ENCODE measurements at regions not wholly inside any gene's neighbourhood (a gene's known extent, or its start where the extent isn't known, plus 50 kb on each side); places are given as distances from the start of the nearest gene placed in this dataset.

DNA sequence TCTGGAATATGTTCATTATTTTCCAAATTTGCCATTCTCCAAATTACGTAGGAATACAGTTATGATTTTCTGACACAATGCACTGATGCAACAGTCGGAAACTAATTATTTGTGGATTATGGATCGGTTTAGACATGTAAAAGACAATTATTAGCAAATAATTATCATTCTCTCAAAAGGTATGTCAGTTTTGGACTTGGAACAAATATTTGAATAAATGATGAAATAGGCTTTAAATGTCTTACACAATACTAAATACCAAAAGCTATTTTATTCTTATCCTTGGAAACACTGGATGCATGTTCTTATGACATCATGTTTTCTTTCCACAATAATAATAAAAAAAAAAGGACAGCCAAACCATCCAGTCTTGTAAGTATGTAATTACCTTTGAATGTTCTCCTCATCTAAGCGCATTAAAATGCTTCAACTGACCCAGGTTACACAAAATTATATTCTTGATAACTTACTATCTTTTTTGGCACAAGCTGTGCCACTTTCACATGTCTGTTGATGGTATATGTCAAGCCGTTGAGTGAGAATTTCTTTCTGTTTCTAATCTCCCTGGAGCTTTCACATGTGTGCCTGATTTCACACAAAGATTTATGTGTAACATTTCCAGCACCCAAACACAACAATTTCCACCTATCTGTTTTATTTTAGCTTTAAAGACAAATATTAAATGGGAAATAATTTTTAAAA is 238.5 kb upstream of the ZNF385D start:
- H3K27ac Mint-ChIP-seq (ENCODE audit: unreplicated experiment) = no peak overlapping the region
- no peak overlapping the region for H3K4me3 Mint-ChIP-seq (ENCODE audit: unreplicated experiment)
- no peaks in the 10 kb centered on the region for H3K36me3 Mint-ChIP-seq (ENCODE audit: low read depth, unreplicated experiment)
- no peak for DNase-seq (ENCODE audit: low spot score)
- no peaks in the 10 kb centered on the region for H3K9me3 Mint-ChIP-seq (ENCODE audit: unreplicated experiment)
- H3K4me1 Mint-ChIP-seq (ENCODE audit: unreplicated experiment) = no peaks in the 10 kb centered on the region
- TF ChIP-seq, protein P1, sequence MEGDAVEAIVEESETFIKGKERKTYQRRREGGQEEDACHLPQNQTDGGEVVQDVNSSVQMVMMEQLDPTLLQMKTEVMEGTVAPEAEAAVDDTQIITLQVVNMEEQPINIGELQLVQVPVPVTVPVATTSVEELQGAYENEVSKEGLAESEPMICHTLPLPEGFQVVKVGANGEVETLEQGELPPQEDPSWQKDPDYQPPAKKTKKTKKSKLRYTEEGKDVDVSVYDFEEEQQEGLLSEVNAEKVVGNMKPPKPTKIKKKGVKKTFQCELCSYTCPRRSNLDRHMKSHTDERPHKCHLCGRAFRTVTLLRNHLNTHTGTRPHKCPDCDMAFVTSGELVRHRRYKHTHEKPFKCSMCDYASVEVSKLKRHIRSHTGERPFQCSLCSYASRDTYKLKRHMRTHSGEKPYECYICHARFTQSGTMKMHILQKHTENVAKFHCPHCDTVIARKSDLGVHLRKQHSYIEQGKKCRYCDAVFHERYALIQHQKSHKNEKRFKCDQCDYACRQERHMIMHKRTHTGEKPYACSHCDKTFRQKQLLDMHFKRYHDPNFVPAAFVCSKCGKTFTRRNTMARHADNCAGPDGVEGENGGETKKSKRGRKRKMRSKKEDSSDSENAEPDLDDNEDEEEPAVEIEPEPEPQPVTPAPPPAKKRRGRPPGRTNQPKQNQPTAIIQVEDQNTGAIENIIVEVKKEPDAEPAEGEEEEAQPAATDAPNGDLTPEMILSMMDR (IDR thresholded peaks at IDR 0.05; ENCODE audit: unreplicated experiment) = no peak
- H3K27me3 Mint-ChIP-seq (ENCODE audit: unreplicated experiment) = no peaks in the 10 kb centered on the region

DNA sequence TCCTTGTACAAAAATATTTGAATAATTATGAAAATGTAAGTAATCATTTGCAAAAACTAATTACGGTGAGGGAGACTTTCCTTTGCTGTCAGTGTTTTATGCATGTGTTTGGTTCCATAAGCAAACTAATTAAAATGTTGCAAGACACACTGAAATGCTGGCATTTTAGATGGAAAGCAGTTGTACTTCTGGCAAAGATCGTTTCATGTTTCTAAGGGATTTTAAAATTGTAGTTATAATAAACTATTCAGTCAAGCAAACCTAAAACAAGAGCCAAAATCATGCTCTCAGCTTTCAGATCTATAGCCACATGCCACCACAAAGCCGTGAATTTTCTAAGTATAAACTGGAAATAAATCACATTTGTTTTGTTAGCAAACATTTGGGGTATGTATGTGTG is 240.1 kb upstream of the ZNF385D start:
- Mint-ChIP-seq H3K27me3 (ENCODE audit: unreplicated experiment) (no peaks in the 10 kb centered on the region), H3K4me1 (ENCODE audit: unreplicated experiment) (no peaks in the 10 kb centered on the region), H3K9me3 (ENCODE audit: unreplicated experiment) (no peaks in the 10 kb centered on the region), H3K4me3 (ENCODE audit: unreplicated experiment) (no peak overlapping the region), H3K36me3 (ENCODE audit: low read depth, unreplicated experiment) (no peaks in the 10 kb centered on the region), H3K27ac (ENCODE audit: unreplicated experiment) (no peak overlapping the region)
- TF ChIP-seq, protein P1 (IDR thresholded peaks at IDR 0.05; ENCODE audit: unreplicated experiment) = no peak
- DNase-seq (ENCODE audit: low spot score) = no peak

DNA sequence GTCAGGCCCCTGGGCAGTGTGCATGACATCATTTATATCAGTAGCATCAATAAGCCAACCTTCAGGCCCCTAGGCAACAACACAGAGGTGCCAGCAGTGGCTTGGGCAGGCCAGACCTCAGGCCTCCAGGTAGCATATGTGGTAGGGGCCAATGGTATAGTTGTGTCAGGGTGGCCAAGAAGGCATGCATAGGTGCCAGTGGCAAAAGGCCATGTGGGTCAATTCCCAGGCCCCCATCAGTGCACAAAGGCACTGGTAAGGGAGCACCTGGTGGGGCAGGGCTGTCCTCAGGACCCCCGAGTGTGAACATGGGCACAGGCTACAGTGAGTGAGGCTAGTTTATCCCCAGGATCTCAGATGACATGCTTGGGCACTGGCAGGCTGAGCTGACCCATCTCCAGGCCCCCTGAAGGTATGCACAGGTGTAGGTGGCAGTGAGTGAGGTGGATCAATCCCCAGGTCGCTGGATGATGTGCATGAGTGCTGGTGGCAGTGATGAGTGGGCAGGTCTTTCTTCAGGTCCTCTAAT is 244.1 kb upstream of the ZNF385D start:
- Mint-ChIP-seq H3K9me3 (ENCODE audit: unreplicated experiment) (no peaks in the 10 kb centered on the region), H3K27ac (ENCODE audit: unreplicated experiment) (no peak overlapping the region), H3K4me1 (ENCODE audit: unreplicated experiment) (no peaks in the 10 kb centered on the region), H3K36me3 (ENCODE audit: low read depth, unreplicated experiment) (no peaks in the 10 kb centered on the region), H3K4me3 (ENCODE audit: unreplicated experiment) (no peak overlapping the region), H3K27me3 (ENCODE audit: unreplicated experiment) (peaks cover 2% of the 10 kb centered on the region)
- TF ChIP-seq, protein P1 (IDR thresholded peaks at IDR 0.05; ENCODE audit: unreplicated experiment) = no peak
- no peak for DNase-seq (ENCODE audit: low spot score)

DNA sequence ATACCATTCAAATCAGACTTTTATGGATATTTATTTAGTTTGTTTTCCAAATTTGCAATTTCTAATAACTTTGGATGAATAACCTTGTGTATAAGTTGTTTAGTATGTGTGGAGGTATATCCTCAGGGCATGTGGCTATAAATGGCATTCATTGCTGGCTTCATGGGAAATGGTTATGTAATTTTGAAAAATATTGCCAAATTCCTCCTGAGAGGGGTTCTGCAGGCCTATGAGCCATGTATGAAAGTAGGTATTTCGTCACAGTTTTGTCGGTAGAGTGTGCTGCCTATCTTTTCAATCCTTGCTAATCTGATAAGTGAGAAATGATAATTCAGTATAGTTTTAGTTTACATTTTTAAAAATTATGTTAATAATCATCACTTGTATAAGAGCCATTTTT is 256.4 kb upstream of the ZNF385D start:
- DNase-seq (ENCODE audit: low spot score) = no peak
- TF ChIP-seq, protein P1 (IDR thresholded peaks at IDR 0.05; ENCODE audit: unreplicated experiment) = no peak
- no peaks in the 10 kb centered on the region for H3K9me3 Mint-ChIP-seq (ENCODE audit: unreplicated experiment)
- no peaks in the 10 kb centered on the region for H3K27me3 Mint-ChIP-seq (ENCODE audit: unreplicated experiment)
- no peak overlapping the region for H3K27ac Mint-ChIP-seq (ENCODE audit: unreplicated experiment)
- no peaks in the 10 kb centered on the region for H3K4me1 Mint-ChIP-seq (ENCODE audit: unreplicated experiment)
- H3K36me3 Mint-ChIP-seq (ENCODE audit: low read depth, unreplicated experiment) = no peaks in the 10 kb centered on the region
- H3K4me3 Mint-ChIP-seq (ENCODE audit: unreplicated experiment) = no peak overlapping the region

DNA sequence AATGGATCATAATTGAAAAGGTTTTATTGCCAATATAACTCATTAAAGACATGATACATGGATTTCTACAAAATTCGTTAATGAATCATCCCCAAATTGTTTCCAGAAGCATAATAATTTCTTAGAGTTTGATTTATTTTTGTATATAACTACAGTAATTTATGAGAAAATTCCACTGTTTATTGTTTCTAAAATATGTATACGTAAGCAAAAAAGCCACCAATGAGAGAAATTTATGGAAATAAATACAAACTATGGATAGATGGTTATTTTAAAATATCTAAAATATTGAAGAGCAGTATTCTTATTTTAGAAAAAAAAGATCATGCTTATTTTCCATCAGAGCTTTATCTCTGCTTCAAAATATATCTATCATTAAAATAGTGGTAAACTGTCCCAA is 260.0 kb upstream of the ZNF385D start:
- TF ChIP-seq, protein P1 (IDR thresholded peaks at IDR 0.05; ENCODE audit: unreplicated experiment) = no peak
- peaks cover 1% of the 10 kb centered on the region for H3K27me3 Mint-ChIP-seq (ENCODE audit: unreplicated experiment)
- no peaks in the 10 kb centered on the region for H3K4me1 Mint-ChIP-seq (ENCODE audit: unreplicated experiment)
- H3K4me3 Mint-ChIP-seq (ENCODE audit: unreplicated experiment) = no peak overlapping the region
- no peaks in the 10 kb centered on the region for H3K36me3 Mint-ChIP-seq (ENCODE audit: low read depth, unreplicated experiment)
- no peak overlapping the region for H3K27ac Mint-ChIP-seq (ENCODE audit: unreplicated experiment)
- no peak for DNase-seq (ENCODE audit: low spot score)
- no peaks in the 10 kb centered on the region for H3K9me3 Mint-ChIP-seq (ENCODE audit: unreplicated experiment)

All from endothelial cell (in vitro differentiated cells).